VCaP (cell line): ENCODE measurements at regions not wholly inside any gene's neighbourhood (a gene's known extent, or its start where the extent isn't known, plus 50 kb on each side); places are given as distances from the start of the nearest gene placed in this dataset.
A peak's percentile ranks its signal among the peaks of the same experiment; 100 is the strongest.

Experiments
- H3K27ac ChIP-seq: fragments of 450-650 bp; 2 replicates; pipeline ENCODE4 v1.5.1; 2017
- TF ChIP-seq, protein P1 (sequence below): fragments of 450-650 bp; conservative IDR thresholded peaks from 2 replicates; pipeline ENCODE4 v1.5.1; 2017; ENCODE audit warnings: mild to moderate bottlenecking, moderate library complexity

DNA sequence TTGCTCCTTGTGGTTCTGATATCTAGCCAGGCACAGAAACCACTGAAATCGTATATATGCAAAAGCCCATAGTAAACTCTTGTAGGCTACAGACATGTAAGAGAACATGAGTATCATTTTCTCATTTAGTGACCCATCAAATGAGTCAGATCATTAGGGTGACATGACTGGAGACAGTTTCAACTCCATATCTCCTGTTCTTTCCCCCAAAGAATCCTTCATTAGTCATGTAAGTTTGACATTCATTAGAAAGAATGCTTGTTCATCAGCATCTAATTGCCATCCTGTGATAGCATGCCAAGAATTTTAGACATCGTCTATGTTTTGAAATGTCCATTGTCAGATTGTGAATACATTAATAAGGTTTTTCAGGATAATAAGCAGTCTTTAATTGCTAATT is 264.9 kb upstream of the TPM1 start:
- TF ChIP-seq, protein P1, sequence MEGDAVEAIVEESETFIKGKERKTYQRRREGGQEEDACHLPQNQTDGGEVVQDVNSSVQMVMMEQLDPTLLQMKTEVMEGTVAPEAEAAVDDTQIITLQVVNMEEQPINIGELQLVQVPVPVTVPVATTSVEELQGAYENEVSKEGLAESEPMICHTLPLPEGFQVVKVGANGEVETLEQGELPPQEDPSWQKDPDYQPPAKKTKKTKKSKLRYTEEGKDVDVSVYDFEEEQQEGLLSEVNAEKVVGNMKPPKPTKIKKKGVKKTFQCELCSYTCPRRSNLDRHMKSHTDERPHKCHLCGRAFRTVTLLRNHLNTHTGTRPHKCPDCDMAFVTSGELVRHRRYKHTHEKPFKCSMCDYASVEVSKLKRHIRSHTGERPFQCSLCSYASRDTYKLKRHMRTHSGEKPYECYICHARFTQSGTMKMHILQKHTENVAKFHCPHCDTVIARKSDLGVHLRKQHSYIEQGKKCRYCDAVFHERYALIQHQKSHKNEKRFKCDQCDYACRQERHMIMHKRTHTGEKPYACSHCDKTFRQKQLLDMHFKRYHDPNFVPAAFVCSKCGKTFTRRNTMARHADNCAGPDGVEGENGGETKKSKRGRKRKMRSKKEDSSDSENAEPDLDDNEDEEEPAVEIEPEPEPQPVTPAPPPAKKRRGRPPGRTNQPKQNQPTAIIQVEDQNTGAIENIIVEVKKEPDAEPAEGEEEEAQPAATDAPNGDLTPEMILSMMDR, result no peak
- no peak overlapping the region for H3K27ac ChIP-seq

DNA sequence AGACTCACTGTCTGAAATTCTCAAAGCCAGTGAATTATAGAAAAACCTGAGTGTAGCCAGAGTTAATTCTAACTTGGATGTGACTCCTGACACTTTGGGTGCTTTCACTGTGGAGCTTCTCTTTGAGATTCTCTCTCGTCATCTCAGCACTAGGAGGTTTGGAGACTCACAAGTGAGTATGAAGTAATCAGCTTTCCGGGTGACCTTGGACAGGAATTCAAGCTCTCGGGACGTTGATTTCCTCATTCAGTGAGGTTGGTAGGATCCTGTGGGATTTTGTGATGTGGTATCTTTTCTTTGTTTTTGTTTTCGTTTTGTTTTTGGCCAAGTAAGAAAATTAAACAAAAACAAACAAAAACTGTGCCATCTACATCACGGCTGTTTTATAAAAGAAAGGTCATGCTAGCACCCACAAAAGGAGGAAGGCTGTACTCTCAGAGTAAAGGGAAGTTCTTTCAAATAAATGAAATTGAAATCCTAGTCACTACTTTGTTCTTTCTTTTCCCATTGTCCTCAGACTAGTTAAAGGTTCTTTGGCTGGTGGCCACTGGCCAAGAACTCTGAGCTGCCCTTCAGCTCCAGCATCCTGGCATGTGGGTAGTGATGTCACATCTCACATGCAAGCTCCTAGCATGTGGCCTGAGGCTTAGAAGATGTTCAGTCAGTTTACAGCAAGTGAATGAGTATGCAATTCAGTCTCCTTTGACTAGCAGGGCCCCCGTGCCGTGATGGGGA is 263.3 kb upstream of the TPM1 start:
- H3K27ac ChIP-seq, result no peak overlapping the region
- TF ChIP-seq, protein P1, result no peak

DNA sequence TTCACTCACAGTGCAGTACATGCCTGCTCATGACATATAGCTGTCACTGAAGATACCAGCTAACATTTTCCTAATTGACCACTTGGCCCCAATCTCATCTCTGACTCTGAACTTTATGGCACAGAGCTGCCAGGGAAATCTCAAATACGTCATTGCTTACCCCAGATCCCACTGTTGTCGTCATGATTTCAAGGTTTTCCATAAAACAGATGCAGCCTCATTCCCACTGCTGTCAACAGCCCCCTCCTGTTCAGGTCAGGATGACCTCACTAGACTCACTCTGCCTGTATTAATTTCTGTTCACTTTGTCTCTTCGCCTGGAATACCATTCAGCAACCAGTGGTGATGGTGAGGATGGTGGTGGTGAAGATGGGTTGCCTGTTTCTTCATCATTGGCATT is 262.6 kb upstream of the TPM1 start:
- TF ChIP-seq, protein P1, result no peak
- no peak overlapping the region for H3K27ac ChIP-seq

DNA sequence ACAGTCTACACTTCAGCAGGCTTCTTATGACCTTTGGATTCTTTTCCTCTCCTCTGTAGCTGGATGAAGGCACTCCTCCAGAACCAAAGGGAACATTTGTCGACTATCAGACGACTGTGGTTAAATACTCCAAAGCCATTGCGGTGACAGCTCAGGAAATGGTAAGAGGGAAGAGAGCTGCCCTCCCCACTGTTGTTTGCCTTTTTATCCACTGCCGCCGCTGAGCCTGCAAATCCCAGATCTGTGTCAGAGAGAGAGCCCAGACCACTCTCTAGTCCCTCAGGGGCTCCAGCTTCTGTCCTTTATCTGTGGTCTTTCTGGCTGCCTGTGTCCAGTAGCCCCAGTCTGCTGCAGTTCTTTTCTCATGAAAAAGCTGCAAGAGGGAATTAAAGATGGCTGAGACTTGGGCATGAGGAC is 261.5 kb upstream of the TPM1 start:
- TF ChIP-seq, protein P1, result no peak
- H3K27ac ChIP-seq, result peak overlapping the region; percentile 73

DNA sequence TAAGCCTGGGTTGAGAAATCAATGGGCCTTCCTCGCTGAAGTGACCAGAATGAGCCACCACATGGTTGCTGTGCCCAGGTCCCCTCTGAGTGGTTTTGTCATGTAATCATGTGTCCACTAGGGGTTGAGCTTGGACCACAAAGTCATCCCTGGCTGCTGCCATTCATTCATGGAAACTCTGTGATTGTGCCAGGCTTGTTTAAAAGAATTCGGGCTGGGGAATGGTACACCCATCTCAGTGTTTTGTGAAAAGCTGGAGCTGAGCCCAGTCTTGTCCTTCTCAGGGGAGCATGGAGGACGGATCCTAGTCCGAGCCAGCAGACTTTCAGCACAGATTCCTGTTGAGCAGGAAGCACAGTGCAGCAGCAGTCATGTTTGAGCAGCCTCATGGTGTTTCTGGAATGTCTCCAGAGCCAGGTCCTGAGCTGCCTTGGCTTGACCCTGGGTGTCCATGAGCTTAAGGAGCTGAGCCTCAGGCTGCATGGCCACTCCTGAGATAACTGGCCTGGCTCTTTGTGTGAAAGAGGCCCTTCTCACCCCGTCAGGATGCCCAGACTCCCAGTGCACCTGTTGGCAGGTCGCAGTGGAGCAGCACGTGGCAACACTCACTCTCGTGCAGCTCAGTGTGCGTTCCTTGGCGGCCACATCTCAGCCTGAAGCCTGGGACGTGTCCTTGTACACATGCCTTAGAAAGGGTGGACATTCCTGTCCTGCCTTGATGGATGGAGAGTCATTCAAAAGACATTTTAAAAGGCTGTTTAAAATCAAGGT is 260.3 kb upstream of the TPM1 start:
- TF ChIP-seq, protein P1, result peak; percentile 83
- H3K27ac ChIP-seq, result peak overlapping the region; percentile 73

DNA sequence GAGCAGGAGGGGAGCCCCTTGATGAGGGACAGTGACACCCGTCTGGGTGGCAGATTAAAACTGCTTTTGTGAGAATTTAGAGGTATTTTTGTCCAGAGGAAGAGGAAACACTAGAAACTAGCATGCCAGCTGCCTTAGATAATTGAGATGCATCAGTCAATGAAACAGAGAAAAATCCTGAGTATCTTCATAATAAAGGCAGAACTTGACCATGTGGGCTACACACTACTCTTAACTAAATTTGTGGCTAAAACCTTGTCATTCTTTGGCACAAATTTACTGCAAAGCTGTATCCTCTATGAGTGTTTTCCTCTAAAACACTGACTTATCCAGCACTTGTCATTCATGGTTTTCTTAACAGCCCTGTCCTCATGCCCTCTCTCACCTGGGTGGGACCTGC is 259.7 kb upstream of the TPM1 start:
- TF ChIP-seq, protein P1, result no peak
- peak overlapping the region; percentile 73 for H3K27ac ChIP-seq

DNA sequence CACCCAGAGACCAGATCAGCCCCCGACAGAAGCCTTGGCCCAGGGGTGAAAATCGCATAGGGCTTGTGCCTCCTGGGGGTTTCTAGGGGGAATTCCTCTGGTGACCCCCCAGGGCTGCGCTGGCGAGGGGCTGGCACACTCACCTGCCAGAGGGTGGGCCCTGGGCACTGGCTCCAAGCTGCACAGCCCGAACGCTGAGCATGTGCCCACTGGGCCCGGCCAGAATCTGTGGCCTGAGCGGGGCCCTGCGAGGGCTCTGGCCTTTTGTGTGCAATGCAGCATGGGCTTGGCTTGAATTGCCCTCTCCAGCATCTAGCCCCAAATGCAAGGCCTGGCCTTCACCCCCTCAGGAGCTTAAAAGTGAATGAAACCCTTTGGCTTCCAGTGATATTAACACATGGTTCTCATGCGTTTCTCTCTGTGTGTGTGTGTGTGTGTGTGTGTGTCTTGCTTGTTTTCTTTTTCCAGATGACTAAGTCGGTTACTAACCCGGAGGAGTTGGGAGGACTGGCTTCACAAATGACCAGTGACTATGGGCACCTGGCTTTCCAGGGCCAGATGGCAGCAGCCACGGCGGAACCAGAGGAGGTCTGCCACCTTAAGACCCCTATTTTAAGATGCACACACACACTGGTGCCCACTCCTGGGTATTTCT is 259.1 kb upstream of the TPM1 start:
- H3K27ac ChIP-seq, result peak overlapping the region; percentile 73; the same call in 1 of the 2 replicates
- TF ChIP-seq, protein P1, result no peak
